ENCODE measurements at regions not wholly inside any gene's neighbourhood (a gene's known extent, or its start where the extent isn't known, plus 50 kb on each side); places are given as distances from the start of the nearest gene placed in this dataset.

DNA sequence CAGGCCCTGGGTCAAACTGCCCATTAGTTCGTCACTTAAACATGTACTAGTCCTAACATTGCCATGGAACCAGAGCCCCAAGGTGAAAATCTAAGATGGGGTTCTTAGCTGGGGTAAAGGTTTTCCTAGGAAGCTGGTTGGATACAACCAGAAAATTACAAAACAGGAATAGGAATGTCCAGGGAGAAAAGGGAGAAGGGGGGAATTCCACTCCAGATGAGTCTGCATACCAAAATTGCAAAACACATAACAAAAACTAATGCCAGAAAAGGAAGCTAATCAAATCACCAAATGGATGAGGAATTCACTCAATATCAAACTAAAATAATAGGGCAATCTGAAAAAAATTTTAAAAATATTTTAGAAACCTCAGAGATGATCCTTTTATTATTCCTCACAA is 396.2 kb downstream of the EFNA5 start:
- TF ChIP-seq OSR1 (CRISPR knock-in tag; IDR thresholded peaks at IDR 0.05) = no peak
- TF ChIP-seq, protein P1, sequence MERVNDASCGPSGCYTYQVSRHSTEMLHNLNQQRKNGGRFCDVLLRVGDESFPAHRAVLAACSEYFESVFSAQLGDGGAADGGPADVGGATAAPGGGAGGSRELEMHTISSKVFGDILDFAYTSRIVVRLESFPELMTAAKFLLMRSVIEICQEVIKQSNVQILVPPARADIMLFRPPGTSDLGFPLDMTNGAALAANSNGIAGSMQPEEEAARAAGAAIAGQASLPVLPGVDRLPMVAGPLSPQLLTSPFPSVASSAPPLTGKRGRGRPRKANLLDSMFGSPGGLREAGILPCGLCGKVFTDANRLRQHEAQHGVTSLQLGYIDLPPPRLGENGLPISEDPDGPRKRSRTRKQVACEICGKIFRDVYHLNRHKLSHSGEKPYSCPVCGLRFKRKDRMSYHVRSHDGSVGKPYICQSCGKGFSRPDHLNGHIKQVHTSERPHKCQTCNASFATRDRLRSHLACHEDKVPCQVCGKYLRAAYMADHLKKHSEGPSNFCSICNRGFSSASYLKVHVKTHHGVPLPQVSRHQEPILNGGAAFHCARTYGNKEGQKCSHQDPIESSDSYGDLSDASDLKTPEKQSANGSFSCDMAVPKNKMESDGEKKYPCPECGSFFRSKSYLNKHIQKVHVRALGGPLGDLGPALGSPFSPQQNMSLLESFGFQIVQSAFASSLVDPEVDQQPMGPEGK (CRISPR knock-in tag; IDR thresholded peaks at IDR 0.05; ENCODE audit: borderline replicate concordance) = no peak
- no peak for TF ChIP-seq ISL1 (CRISPR knock-in tag; IDR thresholded peaks at IDR 0.05)
- TF ChIP-seq ARNTL (CRISPR knock-in tag; IDR thresholded peaks at IDR 0.05; ENCODE audit: borderline replicate concordance, low read depth) = no peak
- TF ChIP-seq PPARA (CRISPR knock-in tag; IDR thresholded peaks at IDR 0.05; ENCODE audit: borderline replicate concordance) = no peak
- no peak for TF ChIP-seq CSDC2 (CRISPR knock-in tag; IDR thresholded peaks at IDR 0.05)
